HepG2 (cell line): ENCODE measurements at regions not wholly inside any gene's neighbourhood (a gene's known extent, or its start where the extent isn't known, plus 50 kb on each side); places are given as distances from the start of the nearest gene placed in this dataset.

Experiments used
- ELF1 ChIP-seq: sonication (generic); formaldehyde crosslinking; IDR thresholded peaks from 2 replicates; pipeline ENCODE4 v1.4.0; 2020; ENCODE audit warnings: missing genetic modification reagents
- GATAD1 ChIP-seq: IDR thresholded peaks from 2 replicates; pipeline ENCODE4 v1.6.1; 2016; ENCODE audit warnings: missing genetic modification reagents, missing compliant biosample characterization
- GLMP ChIP-seq: sonication (generic); formaldehyde crosslinking; IDR thresholded peaks from 2 replicates; pipeline ENCODE4 v1.9.0; 2021; ENCODE audit warnings: missing genetic modification reagents, mild to moderate bottlenecking, borderline replicate concordance
- PATZ1 ChIP-seq: sonication (generic); formaldehyde crosslinking; IDR thresholded peaks from 2 replicates; pipeline ENCODE4 v1.4.0; 2020; ENCODE audit warnings: missing genetic modification reagents
- RNF219 ChIP-seq: sonication (generic); formaldehyde crosslinking; IDR thresholded peaks from 2 replicates; pipeline ENCODE4 v1.5.0; 2020; ENCODE audit warnings: mild to moderate bottlenecking, missing genetic modification reagents
- ZNF678 ChIP-seq: sonication (generic); formaldehyde crosslinking; IDR thresholded peaks from 2 replicates; pipeline ENCODE4 v1.4.0; 2020; ENCODE audit warnings: mild to moderate bottlenecking, missing genetic modification reagents
- TF ChIP-seq, protein P1 (sequence below), 2 experiments: sonication (generic) in 1 of 2; formaldehyde crosslinking in 1 of 2; IDR thresholded peaks; 2 replicates each; pipeline versions ENCODE4 v1.6.1 to v1.9.0; 2014 to 2022; ENCODE audit warnings: antibody characterized with exemption in 1 of 2, borderline replicate concordance in 1 of 2, inconsistent platforms in 1 of 2, low read depth in 1 of 2, missing genetic modification reagents in 1 of 2
- TF ChIP-seq, protein P2 (sequence below): sonication (generic); formaldehyde crosslinking; IDR thresholded peaks from 2 replicates; pipeline ENCODE4 v1.5.0; 2020; ENCODE audit warnings: mild to moderate bottlenecking, missing genetic modification reagents, borderline replicate concordance

DNA sequence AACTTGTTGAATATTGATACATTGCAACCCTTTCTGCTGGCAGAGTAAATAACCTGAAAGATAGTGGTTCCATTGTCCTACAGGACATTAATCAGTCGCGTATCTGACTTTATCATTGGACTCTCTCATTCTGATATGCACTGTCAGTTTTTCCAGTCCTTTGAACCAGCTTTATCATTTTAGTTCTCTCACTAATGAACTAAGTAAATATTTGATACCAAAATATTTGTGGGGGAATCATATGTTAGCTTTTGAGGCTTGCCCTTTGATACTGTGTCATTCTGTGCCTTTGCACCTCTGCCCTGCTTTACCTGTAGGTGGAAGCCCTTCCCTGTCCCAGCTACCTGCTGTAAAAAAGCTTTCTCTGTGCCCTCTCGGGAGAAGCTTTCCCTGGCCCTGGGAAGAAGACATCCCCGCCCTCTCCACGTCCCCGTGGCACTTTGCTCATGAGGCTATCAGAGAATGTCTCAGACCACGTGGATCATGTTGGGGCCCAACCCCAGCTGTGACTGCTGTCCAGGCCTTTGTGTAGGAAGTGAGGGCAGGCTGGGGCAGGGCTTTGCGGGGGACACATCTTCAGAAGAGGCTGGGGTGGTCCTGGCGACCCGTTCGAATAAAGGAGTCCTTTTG is 117.8 kb upstream of the NXT1 start (continued):
- TF ChIP-seq GLMP (CRISPR knock-in tag) (no peak), PATZ1 (CRISPR knock-in tag) (no peak), RNF219 (no peak), ZNF678 (no peak), ELF1 (CRISPR knock-in tag) (no peak), GATAD1 (CRISPR knock-in tag) (no peak)
- TF ChIP-seq, protein P1, sequence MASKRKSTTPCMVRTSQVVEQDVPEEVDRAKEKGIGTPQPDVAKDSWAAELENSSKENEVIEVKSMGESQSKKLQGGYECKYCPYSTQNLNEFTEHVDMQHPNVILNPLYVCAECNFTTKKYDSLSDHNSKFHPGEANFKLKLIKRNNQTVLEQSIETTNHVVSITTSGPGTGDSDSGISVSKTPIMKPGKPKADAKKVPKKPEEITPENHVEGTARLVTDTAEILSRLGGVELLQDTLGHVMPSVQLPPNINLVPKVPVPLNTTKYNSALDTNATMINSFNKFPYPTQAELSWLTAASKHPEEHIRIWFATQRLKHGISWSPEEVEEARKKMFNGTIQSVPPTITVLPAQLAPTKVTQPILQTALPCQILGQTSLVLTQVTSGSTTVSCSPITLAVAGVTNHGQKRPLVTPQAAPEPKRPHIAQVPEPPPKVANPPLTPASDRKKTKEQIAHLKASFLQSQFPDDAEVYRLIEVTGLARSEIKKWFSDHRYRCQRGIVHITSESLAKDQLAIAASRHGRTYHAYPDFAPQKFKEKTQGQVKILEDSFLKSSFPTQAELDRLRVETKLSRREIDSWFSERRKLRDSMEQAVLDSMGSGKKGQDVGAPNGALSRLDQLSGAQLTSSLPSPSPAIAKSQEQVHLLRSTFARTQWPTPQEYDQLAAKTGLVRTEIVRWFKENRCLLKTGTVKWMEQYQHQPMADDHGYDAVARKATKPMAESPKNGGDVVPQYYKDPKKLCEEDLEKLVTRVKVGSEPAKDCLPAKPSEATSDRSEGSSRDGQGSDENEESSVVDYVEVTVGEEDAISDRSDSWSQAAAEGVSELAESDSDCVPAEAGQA (IDR thresholded peaks at IDR 0.05; ENCODE audit: low read depth), result no peak
- TF ChIP-seq, protein P1 (CRISPR knock-in tag; IDR thresholded peaks at IDR 0.05; ENCODE audit: borderline replicate concordance), result no peak
- TF ChIP-seq, protein P2, sequence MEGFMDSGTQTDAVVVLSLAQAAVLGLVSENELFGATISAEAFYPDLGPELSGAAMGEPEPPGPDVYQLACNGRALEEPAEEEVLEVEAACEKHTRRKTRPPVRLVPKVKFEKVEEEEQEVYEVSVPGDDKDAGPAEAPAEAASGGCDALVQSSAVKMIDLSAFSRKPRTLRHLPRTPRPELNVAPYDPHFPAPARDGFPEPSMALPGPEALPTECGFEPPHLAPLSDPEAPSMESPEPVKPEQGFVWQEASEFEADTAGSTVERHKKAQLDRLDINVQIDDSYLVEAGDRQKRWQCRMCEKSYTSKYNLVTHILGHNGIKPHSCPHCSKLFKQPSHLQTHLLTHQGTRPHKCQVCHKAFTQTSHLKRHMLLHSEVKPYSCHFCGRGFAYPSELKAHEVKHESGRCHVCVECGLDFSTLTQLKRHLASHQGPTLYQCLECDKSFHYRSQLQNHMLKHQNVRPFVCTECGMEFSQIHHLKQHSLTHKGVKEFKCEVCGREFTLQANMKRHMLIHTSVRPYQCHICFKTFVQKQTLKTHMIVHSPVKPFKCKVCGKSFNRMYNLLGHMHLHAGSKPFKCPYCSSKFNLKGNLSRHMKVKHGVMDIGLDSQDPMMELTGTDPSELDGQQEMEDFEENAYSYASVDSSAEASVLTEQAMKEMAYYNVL (CRISPR knock-in tag), result no peak
